ENCODE measurements at regions not wholly inside any gene's neighbourhood (a gene's known extent, or its start where the extent isn't known, plus 50 kb on each side); places are given as distances from the start of the nearest gene placed in this dataset.

DNA sequence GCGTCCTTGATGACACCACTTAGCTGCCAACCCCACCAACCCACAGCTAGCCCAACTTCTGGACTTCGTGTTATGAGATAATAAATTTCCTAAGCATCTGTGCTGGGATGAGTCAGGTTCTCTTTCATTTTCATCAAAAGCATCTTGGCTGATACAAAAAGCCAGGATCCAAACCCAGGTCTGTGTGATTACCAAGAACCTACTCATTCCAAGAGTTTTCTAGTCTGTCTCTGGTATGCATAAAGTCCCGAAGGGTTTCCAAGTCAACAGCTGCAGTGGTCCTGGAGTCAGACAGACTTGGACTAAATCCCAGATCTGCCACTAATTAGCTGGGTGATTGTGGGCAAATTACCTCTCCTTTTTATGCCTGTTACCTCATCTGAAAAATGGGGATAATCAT is 55.5 kb upstream of the SERP2 start:
- TF ChIP-seq, protein P1, sequence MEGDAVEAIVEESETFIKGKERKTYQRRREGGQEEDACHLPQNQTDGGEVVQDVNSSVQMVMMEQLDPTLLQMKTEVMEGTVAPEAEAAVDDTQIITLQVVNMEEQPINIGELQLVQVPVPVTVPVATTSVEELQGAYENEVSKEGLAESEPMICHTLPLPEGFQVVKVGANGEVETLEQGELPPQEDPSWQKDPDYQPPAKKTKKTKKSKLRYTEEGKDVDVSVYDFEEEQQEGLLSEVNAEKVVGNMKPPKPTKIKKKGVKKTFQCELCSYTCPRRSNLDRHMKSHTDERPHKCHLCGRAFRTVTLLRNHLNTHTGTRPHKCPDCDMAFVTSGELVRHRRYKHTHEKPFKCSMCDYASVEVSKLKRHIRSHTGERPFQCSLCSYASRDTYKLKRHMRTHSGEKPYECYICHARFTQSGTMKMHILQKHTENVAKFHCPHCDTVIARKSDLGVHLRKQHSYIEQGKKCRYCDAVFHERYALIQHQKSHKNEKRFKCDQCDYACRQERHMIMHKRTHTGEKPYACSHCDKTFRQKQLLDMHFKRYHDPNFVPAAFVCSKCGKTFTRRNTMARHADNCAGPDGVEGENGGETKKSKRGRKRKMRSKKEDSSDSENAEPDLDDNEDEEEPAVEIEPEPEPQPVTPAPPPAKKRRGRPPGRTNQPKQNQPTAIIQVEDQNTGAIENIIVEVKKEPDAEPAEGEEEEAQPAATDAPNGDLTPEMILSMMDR (IDR thresholded peaks at IDR 0.05 in 4 of 5, conservative IDR thresholded peaks at IDR 0.05 in 1 of 5) = no peak
- no peak for TF ChIP-seq POLR2A (IDR thresholded peaks at IDR 0.05)
